ENCODE measurements at regions not wholly inside any gene's neighbourhood (a gene's known extent, or its start where the extent isn't known, plus 50 kb on each side); places are given as distances from the start of the nearest gene placed in this dataset.
A peak's percentile ranks its signal among the peaks of the same experiment; 100 is the strongest.
"Not testable (repeated sequence)": the region's sequence is repeated elsewhere in the genome, so short reads cannot be mapped to it uniquely, and the experiment has no call there.

DNA sequence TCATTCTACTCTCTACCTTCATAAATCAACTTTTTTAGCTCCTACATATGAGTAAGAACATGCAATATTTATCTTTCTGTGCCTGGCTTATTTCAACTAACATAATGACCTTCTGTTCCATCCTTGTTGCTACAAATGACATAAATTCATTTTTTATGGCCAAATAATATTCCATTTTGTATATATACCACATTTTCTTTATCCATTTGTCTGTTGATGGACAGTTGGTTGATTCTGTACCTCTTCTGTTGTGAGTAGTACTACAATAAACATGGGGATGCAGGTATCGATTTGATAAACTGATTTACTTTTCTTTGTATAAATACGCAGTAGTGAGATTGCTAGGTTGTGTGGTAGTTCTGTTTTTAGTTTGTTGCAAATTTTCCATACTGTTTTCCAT lies 279.5 kb upstream of the NFIA start:
- DNase-seq = no peak

DNA sequence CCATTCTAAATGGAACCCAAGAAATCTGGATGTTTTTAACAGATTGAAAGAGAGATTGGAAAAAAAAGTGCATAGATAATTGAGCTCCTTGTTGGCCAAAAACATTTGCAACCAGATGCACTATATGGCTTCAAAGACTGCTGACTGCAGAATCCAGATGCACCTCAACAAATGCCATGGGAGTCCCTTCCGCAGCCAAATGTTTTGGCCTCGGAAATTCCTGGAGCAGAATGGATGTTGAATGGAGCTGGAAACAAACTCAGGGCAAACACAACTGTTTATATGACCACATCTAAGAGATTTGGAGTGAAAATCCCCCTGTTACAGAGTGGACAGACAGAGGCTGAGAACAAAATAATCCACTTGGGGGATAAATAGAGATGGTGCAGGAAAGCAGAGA lies 285.0 kb upstream of the NFIA start:
- no peak for DNase-seq

DNA sequence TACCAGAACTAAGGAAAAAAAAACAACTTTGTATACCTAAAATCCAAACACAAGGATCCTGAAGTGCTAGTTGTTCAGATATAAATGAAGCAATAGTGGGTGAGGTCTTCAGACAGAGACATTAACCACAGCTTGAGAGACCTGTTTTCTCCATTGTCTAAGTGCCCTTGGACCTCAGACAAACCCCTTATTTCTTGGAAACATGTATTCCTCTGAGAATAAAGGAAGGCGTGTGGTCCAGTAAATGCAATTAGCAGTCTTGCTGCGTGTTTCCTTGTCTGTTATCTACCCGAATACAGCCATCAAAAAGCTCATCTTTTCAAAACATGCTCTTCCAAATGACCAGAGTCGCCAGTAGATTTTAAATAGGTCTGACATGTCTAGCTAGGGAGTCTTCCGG lies 291.1 kb upstream of the NFIA start:
- DNase-seq = no peak

DNA sequence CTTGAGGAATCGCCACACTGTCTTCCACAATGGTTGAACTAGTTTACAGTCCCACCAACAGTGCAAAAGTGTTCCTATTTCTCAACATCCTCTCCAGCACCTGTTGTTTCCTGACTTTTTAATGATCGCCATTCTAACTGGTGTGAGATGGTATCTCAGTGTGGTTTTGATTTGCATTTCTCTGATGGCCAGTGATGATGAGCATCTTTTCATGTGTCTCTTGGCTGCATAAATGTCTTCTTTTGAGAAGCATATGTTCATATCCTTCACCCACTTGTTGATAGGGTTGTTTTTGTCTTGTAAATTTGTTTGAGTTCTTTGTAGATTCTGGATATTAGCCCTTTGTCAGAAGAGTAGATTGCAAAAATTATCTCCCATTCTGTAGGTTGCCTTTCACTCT lies 309.3 kb upstream of the NFIA start:
- not testable (repeated sequence) for DNase-seq

DNA sequence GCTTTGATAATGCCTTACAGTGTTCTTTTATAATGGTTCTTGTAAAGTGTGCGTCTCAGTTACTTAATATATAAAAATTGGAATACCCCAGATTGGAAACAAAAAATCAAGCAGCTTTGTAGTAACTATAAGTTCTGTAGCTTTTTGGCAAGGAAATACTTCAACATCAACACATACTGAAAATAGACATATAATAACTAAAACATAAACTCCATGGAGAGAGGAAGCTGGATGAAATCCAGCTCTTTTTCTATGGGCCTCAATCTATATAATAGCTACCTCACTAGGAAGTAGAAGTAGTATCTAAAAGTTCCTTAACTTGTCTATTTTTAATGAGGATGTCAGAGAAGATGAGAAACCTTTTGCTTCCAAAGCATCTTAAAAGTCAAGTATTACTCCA lies 313.3 kb upstream of the NFIA start:
- no peak for DNase-seq

DNA sequence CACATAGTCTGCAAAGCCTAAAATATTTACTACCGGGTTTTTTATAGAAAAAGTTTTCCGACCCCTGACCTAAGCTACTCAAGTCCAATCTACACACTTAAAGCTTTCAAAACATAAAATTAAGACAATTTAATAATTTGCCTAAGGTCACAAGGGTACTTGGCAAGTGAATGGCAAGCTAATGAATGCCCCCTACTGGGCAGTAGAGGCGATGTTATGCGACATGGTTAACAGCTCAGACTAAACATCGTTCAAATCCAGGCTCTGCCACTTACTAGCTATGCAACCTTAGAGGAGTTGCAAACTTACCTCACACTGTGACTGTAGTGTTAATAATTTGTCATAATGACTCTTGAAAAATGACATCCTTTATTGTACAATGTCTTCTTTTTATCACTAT lies 317.2 kb upstream of the NFIA start:
- peak; percentile 36 for DNase-seq

DNA sequence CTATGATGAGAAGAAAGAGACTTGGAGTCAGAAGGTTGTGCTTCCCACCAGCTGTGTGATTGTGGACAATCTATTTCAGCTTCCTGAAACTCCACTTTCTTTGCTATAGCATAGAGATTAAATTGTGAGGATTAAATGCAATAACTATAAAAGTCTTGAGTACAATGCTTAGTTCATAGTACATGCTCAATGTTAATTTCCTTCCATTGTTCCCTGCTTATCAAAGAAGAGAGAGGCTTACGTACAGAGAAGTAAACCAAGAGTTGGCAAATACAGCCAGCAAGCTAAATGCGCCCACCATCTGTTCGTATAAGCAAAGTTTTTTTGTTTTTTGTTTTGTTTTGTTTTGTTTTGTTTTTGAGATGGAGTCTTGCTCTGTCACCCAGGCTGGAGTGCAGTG lies 317.9 kb upstream of the NFIA start:
- DNase-seq = no peak

DNA sequence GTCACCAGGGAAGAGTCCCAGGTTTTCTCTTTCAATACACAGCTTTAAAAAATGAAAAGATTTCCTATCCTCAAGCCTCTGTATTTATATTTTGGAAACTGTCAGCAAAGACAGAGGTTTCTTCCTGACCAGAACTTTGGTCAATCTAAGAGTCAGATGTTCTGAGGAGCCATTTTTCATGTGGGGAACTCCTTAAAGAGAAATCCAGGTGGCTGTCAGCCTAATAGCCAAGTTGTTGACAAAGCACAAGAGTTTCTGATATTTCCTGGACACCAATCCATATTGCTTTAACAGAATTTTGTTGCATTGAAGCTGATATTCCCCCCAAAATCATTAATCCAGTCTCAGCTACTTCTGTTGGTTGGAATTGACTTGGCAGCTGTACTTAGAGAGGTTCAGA lies 318.6 kb upstream of the NFIA start:
- DNase-seq = no peak

DNA sequence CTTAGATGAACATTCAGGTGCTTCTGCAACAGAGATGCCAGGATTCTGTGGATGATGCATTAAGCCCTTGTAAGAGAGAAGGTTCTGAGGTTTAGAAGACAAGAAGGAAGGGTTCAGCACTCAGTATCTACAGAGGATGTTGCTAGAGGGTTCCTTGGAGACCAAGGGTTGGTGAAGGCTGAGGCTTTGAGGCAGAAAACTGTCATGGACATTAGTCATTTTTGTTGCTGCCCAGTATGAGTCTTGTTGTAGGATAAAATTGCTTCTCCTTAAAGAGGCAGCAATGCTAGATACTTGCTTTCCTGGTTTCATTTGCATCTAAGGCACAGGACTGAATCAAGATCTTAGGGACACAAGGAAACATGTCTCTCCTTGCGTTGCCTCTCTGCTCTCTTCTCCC lies 319.4 kb upstream of the NFIA start:
- DNase-seq = peak; percentile 31

DNA sequence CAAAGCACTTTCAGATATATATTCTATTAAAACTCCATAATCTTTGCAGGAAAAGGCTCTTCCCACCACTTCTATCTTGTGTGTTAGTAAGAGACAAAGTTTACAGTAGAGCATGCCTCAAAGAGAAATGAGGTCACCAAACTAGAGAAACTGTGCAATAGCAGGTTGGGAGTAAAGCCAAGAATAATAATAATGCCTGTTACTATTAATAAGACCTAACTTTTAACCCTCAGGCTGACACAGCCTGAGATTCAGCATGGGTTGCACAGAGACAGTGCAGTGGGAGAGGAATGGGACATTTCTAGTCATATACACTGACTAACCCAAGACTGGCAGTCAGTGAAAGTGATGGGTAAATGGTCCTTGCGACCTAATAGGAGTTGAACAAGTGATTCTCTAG lies 320.2 kb upstream of the NFIA start:
- peak; percentile 79 for DNase-seq

DNA sequence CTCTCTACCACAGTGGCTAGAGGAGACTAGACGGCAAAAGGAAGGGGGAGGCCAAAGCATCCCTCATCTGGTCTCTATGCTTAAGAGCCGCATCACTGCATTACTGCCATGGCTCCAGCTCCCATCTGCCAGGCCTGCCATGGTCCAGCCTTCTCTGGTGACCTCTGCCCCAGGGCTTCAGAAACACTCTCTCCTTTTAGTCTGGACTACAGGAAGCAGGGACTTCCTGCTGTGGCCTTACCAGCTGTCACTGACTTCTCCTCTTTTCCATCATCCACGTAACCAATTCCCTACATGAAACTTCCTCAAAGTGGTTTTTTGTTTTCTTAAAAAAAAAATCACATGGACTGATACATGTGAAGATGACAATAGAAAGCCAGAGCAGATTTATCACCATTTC lies 323.1 kb upstream of the NFIA start:
- DNase-seq = no peak

DNA sequence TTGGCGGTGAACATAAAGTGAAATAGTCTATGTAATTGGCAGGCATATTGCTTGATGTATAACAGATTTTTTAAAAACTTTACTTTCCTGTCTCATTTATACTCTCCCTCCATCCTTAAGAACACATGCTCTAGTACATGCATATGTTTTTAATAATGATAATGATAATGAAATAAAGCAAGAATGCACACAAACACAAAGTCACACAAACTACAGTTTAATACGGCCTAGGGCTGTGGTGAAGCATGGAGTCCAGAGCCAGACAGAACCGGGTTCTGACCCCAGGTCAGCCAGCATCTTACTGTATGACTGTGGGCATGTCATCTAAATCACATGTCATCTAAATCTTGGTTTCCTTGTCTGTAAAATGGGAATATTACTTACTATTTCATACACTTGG lies 324.9 kb upstream of the NFIA start:
- no peak for DNase-seq

DNA sequence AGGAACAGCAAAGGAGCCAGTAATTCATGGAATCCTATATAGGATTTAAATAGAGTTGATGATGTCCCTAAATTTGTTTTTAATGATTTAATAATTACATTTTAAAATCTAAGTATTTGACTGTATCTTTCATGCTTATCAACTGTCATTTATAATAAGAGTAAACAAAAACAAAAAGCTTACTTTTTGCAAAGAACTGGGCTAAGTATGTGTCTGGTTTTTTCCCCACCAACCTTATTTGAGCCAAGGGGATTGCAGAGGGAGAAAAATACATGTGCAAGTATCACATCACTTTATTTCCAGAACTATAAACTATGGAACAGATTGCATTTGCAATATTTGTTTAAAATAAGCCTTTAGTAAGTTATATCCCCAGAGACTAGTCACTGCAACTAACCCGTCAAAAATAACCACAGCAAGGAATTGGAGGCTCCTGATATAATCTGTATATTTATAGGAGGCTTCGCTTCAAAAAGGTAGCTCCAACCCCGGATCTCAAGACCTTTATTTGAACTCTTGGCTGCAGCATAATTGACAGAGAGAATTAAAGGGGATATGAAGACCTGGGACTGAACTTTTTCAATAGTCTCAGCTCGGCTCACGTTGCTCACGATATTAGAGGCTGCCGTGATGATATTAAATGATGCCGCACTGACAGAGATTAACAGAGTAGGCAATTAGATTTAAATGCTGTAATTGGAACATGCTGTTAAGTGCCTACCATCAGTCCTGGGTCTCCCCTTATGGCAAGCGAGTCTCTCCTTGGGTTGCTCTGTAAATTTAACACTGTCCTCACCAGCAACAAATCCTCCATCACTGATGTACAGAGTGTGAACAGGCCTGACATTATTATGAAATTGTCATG lies 329.1 kb upstream of the NFIA start:
- no peak for DNase-seq

DNA sequence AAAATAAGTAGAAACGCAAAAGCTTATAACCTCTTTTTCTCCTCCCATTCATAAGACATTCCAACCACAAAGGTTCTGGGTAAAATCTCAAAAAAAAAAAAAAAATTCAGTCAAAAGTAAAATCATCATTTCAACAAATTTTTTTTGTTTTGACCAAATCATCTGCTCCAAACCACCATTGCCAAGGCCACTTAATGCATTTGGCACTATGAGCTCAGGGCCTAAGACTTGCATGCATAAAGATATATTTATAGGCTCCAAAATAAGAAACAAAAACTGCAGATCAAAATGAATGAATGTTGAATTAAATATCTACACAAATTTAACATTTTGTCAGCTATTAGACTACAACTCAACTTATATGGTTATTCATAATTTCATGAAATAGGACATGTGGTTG lies 331.1 kb upstream of the NFIA start:
- DNase-seq = no peak

DNA sequence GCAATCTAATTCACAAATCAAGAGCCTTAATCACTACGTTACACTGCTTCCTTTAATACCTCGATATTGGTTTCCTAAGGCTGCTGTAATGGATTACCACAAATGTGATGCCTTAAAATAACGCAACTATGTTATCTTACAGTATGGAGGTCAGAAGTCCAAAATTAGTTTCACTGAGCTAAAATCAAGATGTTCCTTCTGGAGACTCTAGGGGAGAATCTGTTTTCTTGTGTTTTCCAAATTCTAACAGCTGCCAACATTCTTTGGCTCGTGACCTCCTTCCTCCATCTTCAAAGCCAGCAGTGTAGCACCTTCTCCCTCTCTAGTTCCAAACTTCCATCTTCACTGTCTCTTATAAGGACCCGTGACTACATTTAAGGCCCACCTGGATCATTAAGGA lies 335.0 kb upstream of the NFIA start:
- no peak for DNase-seq

DNA sequence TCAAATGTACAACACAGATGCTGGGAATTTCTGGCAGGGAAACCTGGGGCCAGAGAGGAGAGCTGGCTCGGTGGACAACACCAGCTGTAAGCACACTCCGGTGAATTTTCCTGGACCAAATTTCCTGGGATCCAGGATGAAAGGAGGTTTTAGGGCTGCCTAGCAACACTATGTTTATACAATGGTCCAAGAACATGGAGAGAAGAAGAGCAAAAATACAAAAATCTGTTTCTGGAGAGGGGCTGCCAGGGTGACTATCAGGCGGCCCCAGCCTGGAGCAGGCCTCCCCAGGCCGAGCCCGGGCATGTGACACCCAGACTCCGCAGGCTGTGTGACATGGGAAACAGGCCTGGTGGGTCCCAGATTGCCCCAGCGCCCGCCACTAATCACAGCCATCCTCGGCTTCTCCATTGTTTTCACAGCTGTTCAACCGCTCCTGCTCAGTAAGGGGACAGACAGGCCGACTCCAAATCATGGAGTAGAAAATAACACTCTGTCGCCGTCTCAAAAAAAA lies 336.0 kb upstream of the NFIA start:
- peak; percentile 4 for DNase-seq

DNA sequence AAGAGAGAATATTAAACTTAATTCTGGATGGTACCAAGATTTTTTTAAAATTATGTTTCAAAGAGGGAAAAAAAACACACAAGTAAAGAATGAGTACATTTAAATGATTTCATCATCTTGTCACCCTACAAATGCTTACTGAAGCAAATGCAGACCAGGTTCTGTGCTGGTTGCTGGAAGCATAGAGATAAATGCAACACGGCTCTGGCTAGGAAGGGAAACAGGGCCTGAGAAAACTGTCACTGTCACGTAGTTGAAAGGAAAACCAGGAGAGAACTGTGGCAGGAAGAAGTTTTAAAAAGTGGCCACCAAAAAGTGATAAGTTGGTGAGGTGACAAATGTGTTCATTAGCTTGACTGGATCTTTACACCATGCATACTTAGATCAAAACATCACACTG lies 336.9 kb upstream of the NFIA start:
- DNase-seq = no peak

DNA sequence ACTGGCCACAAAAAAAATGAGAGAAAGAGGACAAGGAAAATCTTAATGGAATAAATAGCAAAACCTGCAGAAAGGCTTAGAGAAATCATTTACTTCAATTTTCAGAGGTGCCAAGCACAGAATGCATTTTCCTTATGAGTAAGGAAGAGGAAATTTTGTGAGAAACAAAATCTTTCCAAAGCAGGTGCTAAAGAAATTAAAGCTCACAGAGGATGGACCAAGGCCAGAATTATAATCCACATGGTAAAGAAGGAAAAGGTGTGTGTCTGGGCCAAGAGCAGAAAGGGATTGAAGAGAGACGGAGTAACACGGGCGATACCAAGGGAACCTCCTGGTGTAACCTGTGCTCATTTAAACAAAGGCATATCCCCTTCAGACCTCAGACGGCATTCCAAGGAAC lies 340.0 kb upstream of the NFIA start:
- DNase-seq = no peak

DNA sequence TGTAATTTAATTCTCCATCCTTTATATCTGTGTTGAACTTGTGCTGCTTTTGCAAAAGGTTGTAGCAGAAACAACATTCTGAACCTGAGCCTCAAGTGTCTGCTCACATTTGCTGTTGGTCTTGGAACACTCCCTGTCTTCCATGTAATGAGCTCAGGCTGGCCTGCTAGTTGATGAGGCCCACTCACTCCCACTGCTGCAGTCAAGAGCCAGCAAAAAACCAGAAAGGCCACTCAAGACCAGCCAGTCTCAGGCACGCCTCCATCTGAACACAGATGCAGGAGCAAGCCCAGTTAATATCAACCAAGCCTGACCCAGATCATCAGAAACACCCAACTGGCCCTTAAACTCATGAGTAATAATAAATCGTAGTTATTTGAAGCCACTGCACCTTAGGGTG lies 342.2 kb upstream of the NFIA start:
- DNase-seq = no peak

DNA sequence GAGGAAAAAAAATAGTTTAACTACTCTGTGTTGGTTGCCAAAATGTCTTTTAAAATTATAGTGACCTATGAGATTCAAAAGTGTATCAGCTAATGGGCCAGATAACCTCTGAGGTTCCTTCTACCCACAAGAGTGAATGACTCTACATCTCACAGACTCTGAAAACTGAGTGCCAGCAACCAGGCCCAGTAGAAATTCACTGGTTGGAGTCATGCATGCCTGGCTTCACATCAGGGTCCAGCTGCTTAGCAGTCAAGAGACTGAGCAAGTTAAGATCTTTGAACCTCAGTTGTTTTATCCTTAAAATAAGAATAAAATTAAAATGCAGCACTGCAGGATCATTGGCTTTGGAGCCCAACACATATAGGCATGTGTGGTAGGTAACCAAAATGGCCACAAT lies 342.6 kb upstream of the NFIA start:
- no peak for DNase-seq

DNA sequence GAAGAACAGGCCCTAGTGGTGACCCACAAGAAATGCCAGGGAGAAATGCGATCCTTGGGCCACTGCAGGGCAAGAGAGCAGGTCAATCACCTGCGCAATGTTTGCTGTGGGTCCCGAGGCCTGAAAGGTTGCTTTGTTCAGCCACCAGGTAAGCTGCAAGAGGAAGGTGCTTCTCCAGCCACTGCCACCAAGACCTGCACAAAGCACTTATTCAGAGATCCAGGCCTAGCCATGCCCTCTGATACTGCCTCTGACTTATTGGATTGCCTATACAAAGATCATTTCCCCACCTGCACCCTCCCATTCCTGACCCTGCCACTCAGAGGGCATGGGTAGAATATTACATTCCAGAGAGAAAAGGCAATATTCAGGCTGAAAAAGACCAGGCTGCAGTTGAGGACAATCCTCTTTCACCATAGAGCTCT lies 349.4 kb upstream of the NFIA start:
- DNase-seq = no peak

DNA sequence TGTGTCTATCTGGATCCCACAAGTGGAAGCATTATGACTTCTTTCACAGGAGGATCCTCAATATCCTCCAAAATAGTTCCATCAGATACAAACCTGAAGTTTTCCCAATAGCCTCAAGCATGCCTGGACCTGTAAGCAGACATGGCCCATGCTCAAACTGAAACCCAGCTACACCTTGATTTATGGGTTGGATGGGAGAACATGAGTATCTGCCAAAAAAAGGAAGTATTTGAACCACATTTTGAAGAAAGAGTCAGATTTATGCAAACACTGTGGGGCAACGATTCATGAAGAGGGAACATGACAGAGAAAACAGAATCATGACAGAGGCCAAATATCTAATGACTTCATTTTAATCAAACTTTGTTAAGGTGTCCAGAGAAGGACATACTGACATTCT lies 351.0 kb upstream of the NFIA start:
- DNase-seq = no peak

DNA sequence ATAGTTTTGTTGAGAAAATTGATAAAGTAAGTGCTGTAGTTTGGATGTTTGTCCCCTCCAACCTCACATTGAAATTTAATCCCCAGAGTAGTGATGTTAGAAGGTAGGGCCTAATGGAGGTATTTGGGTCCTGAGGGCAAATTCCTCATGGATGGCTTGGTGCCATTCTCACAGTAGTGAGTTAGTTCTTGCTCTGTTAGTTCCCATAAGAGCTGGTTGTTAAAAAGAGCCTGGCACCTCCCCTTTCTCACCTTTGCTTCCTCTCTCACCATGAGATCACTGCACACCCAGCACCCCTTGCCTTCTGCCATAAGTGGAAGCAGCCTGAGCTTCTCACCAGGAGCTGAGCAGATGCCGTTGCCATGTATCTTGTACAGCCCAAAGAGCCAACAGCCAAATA lies 354.8 kb upstream of the NFIA start:
- no peak for DNase-seq

DNA sequence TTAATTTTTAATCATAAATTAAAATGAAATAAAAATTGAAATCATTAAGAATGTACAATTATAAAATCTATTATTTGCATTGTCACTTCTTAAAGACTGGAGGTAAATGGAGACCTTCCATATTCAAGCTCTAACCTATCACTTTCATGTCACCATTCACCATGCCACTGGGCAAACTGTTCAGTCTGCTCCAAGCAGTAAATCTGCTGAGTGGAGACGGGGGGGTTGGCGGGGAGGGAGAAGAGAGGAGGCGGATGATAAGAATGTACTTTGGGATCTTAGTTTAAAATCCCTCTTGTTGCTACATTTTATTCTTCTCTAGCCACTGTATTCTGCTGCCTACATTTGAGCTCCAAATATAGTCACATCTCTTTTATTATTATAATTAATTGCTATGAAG lies 365.9 kb upstream of the NFIA start:
- DNase-seq = no peak

DNA sequence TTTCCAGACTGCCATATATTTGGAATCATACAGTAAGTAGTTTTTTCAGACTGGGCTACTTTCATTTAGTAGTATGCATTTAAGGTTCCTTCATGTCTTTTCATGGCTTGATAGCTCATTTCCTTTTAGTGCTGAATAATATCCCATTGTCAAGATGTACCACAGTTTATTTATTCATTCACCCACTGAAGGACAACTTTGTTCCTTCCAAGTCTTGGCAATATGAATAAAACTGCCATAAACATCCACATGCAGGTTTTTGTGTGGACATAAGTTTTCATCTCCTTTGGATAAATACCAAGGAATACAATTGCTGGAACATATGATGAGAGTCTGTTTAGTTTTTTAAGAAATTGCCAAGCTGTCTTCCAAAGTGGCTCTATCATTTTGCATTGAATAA lies 366.4 kb upstream of the NFIA start:
- no peak for DNase-seq
